GM23248 (cell line): ENCODE measurements at regions not wholly inside any gene's neighbourhood (a gene's known extent, or its start where the extent isn't known, plus 50 kb on each side); places are given as distances from the start of the nearest gene placed in this dataset.

Experiments used
- DNase-seq: peaks from one replicate; pipeline ENCODE4 v3.0.0-alpha.2; 2015
- H2AFZ ChIP-seq: fragments of 200-600 bp; sonication (generic); 2 replicates; pipeline ENCODE4 v1.6.1; 2016; ENCODE audit warnings: antibody characterized with exemption
- H3F3A ChIP-seq: fragments of 200-600 bp; sonication (generic); 2 replicates; pipeline ENCODE4 v1.6.1; 2016; ENCODE audit warnings: mild to moderate bottlenecking, antibody characterized with exemption, mixed run types; ENCODE audit not compliant: insufficient read depth
- H3K27ac ChIP-seq: fragments of 200-600 bp; sonication (generic); 2 replicates; pipeline ENCODE4 v1.5.1; 2016; ENCODE audit warnings: mild to moderate bottlenecking
- H3K27me3 ChIP-seq: fragments of 200-600 bp; sonication (generic); replicated peaks from 2 replicates; pipeline ENCODE4 v1.6.1; 2016; ENCODE audit warnings: mild to moderate bottlenecking; ENCODE audit not compliant: insufficient read depth
- H3K36me3 ChIP-seq: fragments of 200-600 bp; sonication (generic); 2 replicates; pipeline ENCODE4 v1.6.1; 2016; ENCODE audit warnings: low read depth, mild to moderate bottlenecking
- H3K4me1 ChIP-seq: fragments of 200-600 bp; sonication (generic); 2 replicates; pipeline ENCODE4 v1.6.1; 2016; ENCODE audit warnings: mild to moderate bottlenecking; ENCODE audit not compliant: insufficient read depth
- H3K4me2 ChIP-seq: fragments of 200-600 bp; sonication (generic); one replicate; pipeline ENCODE4 v1.6.1; 2016; ENCODE audit warnings: mild to moderate bottlenecking; ENCODE audit not compliant: unreplicated experiment
- H3K4me3 ChIP-seq: fragments of 200-600 bp; sonication (generic); 2 replicates; pipeline ENCODE4 v1.5.1; 2016; ENCODE audit warnings: mild to moderate bottlenecking
- H3K79me2 ChIP-seq: fragments of 200-600 bp; sonication (generic); 2 replicates; pipeline ENCODE4 v1.6.1; 2016; ENCODE audit warnings: mild to moderate bottlenecking; ENCODE audit not compliant: insufficient read depth
- H3K9ac ChIP-seq: fragments of 200-600 bp; sonication (generic); 2 replicates; pipeline ENCODE4 v1.6.1; 2016; ENCODE audit warnings: mild to moderate bottlenecking
- H3K9me2 ChIP-seq: fragments of 200-600 bp; sonication (generic); 2 replicates; pipeline ENCODE4 v1.6.1; 2016; ENCODE audit warnings: mixed run types, mild to moderate bottlenecking, moderate library complexity; ENCODE audit not compliant: insufficient read depth
- H3K9me3 ChIP-seq: fragments of 200-600 bp; sonication (generic); one replicate; pipeline ENCODE4 v1.6.1; 2017; ENCODE audit warnings: low read depth
- H4K20me1 ChIP-seq: fragments of 200-600 bp; sonication (generic); 2 replicates; pipeline ENCODE4 v1.6.0; 2016; ENCODE audit not compliant: insufficient read depth
- EZH2 ChIP-seq: fragments of 200-600 bp; sonication (generic); IDR thresholded peaks from 2 replicates; pipeline ENCODE4 v1.6.1; 2018; ENCODE audit warnings: antibody characterized with exemption, mild to moderate bottlenecking; ENCODE audit not compliant: insufficient read depth, poor library complexity, severe bottlenecking
- EZH2phosphoT487 ChIP-seq: fragments of 200-600 bp; sonication (generic); IDR thresholded peaks from 2 replicates; pipeline ENCODE4 v1.6.1; 2018; ENCODE audit warnings: antibody characterized with exemption, moderate library complexity, mild to moderate bottlenecking, low read depth; ENCODE audit not compliant: insufficient read depth
- WGBS, 2 experiments: methylation state at CpG; one replicate each; pipeline ENCODE4 v1.1.6; 2015 to 2017; ENCODE audit warnings: low lambda C conversion rate in 2 of 2, low coverage in 1 of 2; ENCODE audit errors: missing lambda C conversion rate in 2 of 2; 5-methylcytosine and 5-hydroxymethylcytosine counted together
- in situ Hi-C: fragments of 300-500 bp; cut with MboI; formaldehyde crosslinking; loops from 2 replicates; pipeline ENCODE4 v1.15.0; 2020

- H3K27me3 ChIP-seq, result no peaks in the 10 kb centered on the region
- 47 to 55% methylated on average over 7 of the region's 7 CpGs for WGBS, 2 experiments
- no peaks in the 10 kb centered on the region for H3K9me3 ChIP-seq
- no peak overlapping the region for H2AFZ ChIP-seq
- H3K27ac ChIP-seq, result no peak overlapping the region
- no peak overlapping the region for H3K9ac ChIP-seq
- no peak for DNase-seq
- H3K4me1 ChIP-seq, result no peaks in the 10 kb centered on the region
- no peaks in the 10 kb centered on the region for H3K36me3 ChIP-seq
- H4K20me1 ChIP-seq, result no peaks in the 10 kb centered on the region
- H3K4me3 ChIP-seq, result no peak overlapping the region
- TF ChIP-seq EZH2phosphoT487, result no peak
- TF ChIP-seq EZH2, result no peak
- H3K4me2 ChIP-seq, result no peak overlapping the region
- H3F3A ChIP-seq, result no peaks in the 10 kb centered on the region
- no peaks in the 10 kb centered on the region for H3K9me2 ChIP-seq
- no peaks in the 10 kb centered on the region for H3K79me2 ChIP-seq
- in situ Hi-C loops, result no loop called here
Measured at GRCh38 chr9:135332979-135333748, 146.4 kb upstream of the PPP1R26 start.

- DNase-seq, result no peak
- WGBS, 2 experiments, result 57 to 59% methylated on average over 9 of the region's 9 CpGs
- H3K9me3 ChIP-seq, result no peaks in the 10 kb centered on the region
- H3K4me3 ChIP-seq, result no peak overlapping the region
- no peaks in the 10 kb centered on the region for H3F3A ChIP-seq
- no peak overlapping the region for H3K9ac ChIP-seq
- H3K27ac ChIP-seq, result no peak overlapping the region
- in situ Hi-C loops, result no loop called here
- TF ChIP-seq EZH2, result no peak
- no peak for TF ChIP-seq EZH2phosphoT487
- H4K20me1 ChIP-seq, result no peaks in the 10 kb centered on the region
- H3K27me3 ChIP-seq, result peaks cover 8% of the 10 kb centered on the region; the same call in 1 of the 2 replicates
- no peak overlapping the region for H2AFZ ChIP-seq
- no peaks in the 10 kb centered on the region for H3K4me1 ChIP-seq
- no peaks in the 10 kb centered on the region for H3K9me2 ChIP-seq
- H3K36me3 ChIP-seq, result no peaks in the 10 kb centered on the region
- no peaks in the 10 kb centered on the region for H3K79me2 ChIP-seq
- H3K4me2 ChIP-seq, result no peak overlapping the region
Measured at GRCh38 chr9:135334953-135335460, 144.6 kb upstream of the PPP1R26 start.

- Histone ChIP-seq H3F3A (no peaks in the 10 kb centered on the region), H3K4me1 (no peaks in the 10 kb centered on the region), H3K9me3 (no peaks in the 10 kb centered on the region), H2AFZ (no peak overlapping the region), H3K9ac (no peak overlapping the region), H3K27me3 (peaks cover 12% of the 10 kb centered on the region; the same call in 1 of the 2 replicates), H3K4me2 (no peak overlapping the region), H4K20me1 (no peaks in the 10 kb centered on the region), H3K79me2 (no peaks in the 10 kb centered on the region), H3K36me3 (no peaks in the 10 kb centered on the region), H3K27ac (no peak overlapping the region), H3K4me3 (no peak overlapping the region), H3K9me2 (no peaks in the 10 kb centered on the region)
- in situ Hi-C loops, result no loop called here
- 58 to 63% methylated on average over 14 of the region's 14 CpGs for WGBS, 2 experiments
- TF ChIP-seq EZH2, result no peak
- DNase-seq, result no peak
Measured at GRCh38 chr9:135335691-135336181, 143.8 kb upstream of the PPP1R26 start.

- H4K20me1 ChIP-seq, result no peaks in the 10 kb centered on the region
- H3K9me2 ChIP-seq, result no peaks in the 10 kb centered on the region
- no peaks in the 10 kb centered on the region for H3K9me3 ChIP-seq
- H3K4me3 ChIP-seq, result no peak overlapping the region
- no peak overlapping the region for H3K4me2 ChIP-seq
- H3K27ac ChIP-seq, result no peak overlapping the region
- H3K36me3 ChIP-seq, result no peaks in the 10 kb centered on the region
- H3F3A ChIP-seq, result no peaks in the 10 kb centered on the region
- H2AFZ ChIP-seq, result no peak overlapping the region
- DNase-seq, result no peak
- peaks cover 12% of the 10 kb centered on the region; the same call in 1 of the 2 replicates for H3K27me3 ChIP-seq
- in situ Hi-C loops, result no loop called here
- H3K9ac ChIP-seq, result no peak overlapping the region
- TF ChIP-seq EZH2phosphoT487 (no peak), EZH2 (no peak)
- no peaks in the 10 kb centered on the region for H3K4me1 ChIP-seq
- H3K79me2 ChIP-seq, result no peaks in the 10 kb centered on the region
- 50 to 52% methylated on average over 22 to 23 of the region's 23 CpGs for WGBS, 2 experiments
Measured at GRCh38 chr9:135336722-135337527, 142.7 kb upstream of the PPP1R26 start.
